ENCODE measurements at regions not wholly inside any gene's neighbourhood (a gene's known extent, or its start where the extent isn't known, plus 50 kb on each side); places are given as distances from the start of the nearest gene placed in this dataset.

DNA sequence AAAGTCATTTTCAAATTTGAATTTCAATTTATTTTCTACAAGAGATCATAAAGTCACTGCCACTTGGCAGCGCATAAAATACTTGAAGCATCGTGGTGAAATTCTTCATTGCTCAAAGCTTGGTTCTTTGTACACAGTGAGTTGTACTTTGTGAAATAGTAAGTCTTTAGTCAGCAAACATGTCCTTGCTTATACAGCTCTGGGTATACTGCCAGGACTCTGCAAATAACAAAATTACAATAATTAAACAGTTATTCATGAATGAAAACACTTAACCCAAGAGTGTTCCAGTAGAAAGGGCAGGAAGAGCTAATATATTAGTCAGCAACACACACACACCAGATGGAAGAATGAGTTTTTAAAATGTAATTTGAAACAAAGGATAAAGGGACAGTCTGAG lies 1300.9 kb upstream of the DIAPH2 start:
- no peaks in the 10 kb centered on the region for H3K9me3 ChIP-seq (ENCODE audit: control insufficient read depth, low read length)

DNA sequence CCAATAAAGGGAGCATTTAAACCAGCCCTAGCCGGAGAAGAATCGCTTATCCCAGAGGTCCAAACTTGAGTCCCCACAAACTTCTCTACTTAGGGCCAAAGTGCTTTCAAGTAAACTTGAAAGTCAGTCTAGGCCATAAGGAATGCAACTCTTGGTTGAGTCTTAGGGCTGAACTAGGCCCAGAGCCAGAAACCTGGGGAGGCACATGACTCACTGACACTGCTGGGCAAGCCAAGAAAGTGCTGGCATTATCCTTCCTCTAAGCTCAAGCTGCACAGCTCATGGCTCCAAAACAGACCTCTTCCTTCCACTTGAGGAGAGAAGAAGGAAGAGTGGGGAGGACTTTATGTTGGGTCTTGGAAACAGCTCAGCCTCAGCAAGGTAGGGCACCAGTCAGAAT lies 1257.3 kb upstream of the DIAPH2 start:
- H3K9me3 ChIP-seq (ENCODE audit: control insufficient read depth, low read length), result no peaks in the 10 kb centered on the region
- Mint-ChIP-seq H3K4me1 (no peaks in the 10 kb centered on the region), H3K4me3 (no peak overlapping the region), H3K36me3 (ENCODE audit: low read depth) (no peaks in the 10 kb centered on the region), H3K27me3 (ENCODE audit: insufficient read depth) (no peaks in the 10 kb centered on the region), H3K27ac (no peak overlapping the region), H3K9me3 (peaks cover 9% of the 10 kb centered on the region)
- H3K4me3 ChIP-seq (ENCODE audit: low read length), result no peak overlapping the region
- TF ChIP-seq CTCF (conservative IDR thresholded peaks at IDR 0.05), result no peak
- no peaks in the 10 kb centered on the region for H3K4me1 ChIP-seq (ENCODE audit: control insufficient read depth, insufficient read depth, low read length)
- 100% methylated on average over 2 of the region's 2 CpGs; no CpG with 5 or more reads in 1 of the 2 experiments for WGBS, 2 experiments (ENCODE audit: insufficient coverage in 1 of 2, insufficient read length in 1 of 2)
- H3K36me3 ChIP-seq (ENCODE audit: control insufficient read depth, insufficient read depth, low read length), result no peaks in the 10 kb centered on the region
- DNase-seq, result no peak
- H3K27ac ChIP-seq (ENCODE audit: low read depth, low read length), result no peak overlapping the region
- H3K27me3 ChIP-seq (ENCODE audit: control insufficient read depth, insufficient read depth, low read length, poor library complexity, severe bottlenecking), result no peaks in the 10 kb centered on the region
- H3K9ac ChIP-seq (ENCODE audit: extremely low read depth, low read length, poor library complexity, severe bottlenecking), result no peak overlapping the region

More for the DNA sequence above, 1300.9 kb upstream of the DIAPH2 start:
- Mint-ChIP-seq H3K36me3 (ENCODE audit: low read depth) (no peaks in the 10 kb centered on the region), H3K4me3 (no peak overlapping the region), H3K27me3 (ENCODE audit: insufficient read depth) (no peaks in the 10 kb centered on the region), H3K9me3 (no peaks in the 10 kb centered on the region), H3K27ac (no peak overlapping the region), H3K4me1 (no peaks in the 10 kb centered on the region)
- WGBS, 2 experiments (ENCODE audit: insufficient coverage in 1 of 2, insufficient read length in 1 of 2), result 96% methylated on average over 2 of the region's 2 CpGs; no CpG with 5 or more reads in 1 of the 2 experiments
- no peak for TF ChIP-seq CTCF (conservative IDR thresholded peaks at IDR 0.05)
- Histone ChIP-seq H3K27ac (ENCODE audit: low read depth, low read length) (no peak overlapping the region), H3K4me3 (ENCODE audit: low read length) (no peak overlapping the region), H3K36me3 (ENCODE audit: control insufficient read depth, insufficient read depth, low read length) (no peaks in the 10 kb centered on the region), H3K9ac (ENCODE audit: extremely low read depth, low read length, poor library complexity, severe bottlenecking) (no peak overlapping the region), H3K4me1 (ENCODE audit: control insufficient read depth, insufficient read depth, low read length) (no peaks in the 10 kb centered on the region), H3K27me3 (ENCODE audit: control insufficient read depth, insufficient read depth, low read length, poor library complexity, severe bottlenecking) (no peaks in the 10 kb centered on the region)
- no peak for DNase-seq

- TF ChIP-seq CTCF (conservative IDR thresholded peaks at IDR 0.05), result no peak
- no peaks in the 10 kb centered on the region for H3K27me3 Mint-ChIP-seq (ENCODE audit: insufficient read depth)
- H3K27me3 ChIP-seq (ENCODE audit: control insufficient read depth, insufficient read depth, low read length, poor library complexity, severe bottlenecking), result no peaks in the 10 kb centered on the region
These were observed 1249.4 kb upstream of the DIAPH2 start for GRCh38 chrX:95435198-95435597.

More at GRCh38 chrX:95435198-95435597, 1249.4 kb upstream of the DIAPH2 start:
- Mint-ChIP-seq H3K9me3 (peaks cover 9% of the 10 kb centered on the region), H3K36me3 (ENCODE audit: low read depth) (no peaks in the 10 kb centered on the region), H3K4me1 (no peaks in the 10 kb centered on the region), H3K27ac (no peak overlapping the region), H3K4me3 (no peak overlapping the region)
- Histone ChIP-seq H3K4me1 (ENCODE audit: control insufficient read depth, insufficient read depth, low read length) (no peaks in the 10 kb centered on the region), H3K9me3 (ENCODE audit: control insufficient read depth, low read length) (no peaks in the 10 kb centered on the region), H3K9ac (ENCODE audit: extremely low read depth, low read length, poor library complexity, severe bottlenecking) (no peak overlapping the region), H3K36me3 (ENCODE audit: control insufficient read depth, insufficient read depth, low read length) (no peaks in the 10 kb centered on the region), H3K27ac (ENCODE audit: low read depth, low read length) (no peak overlapping the region), H3K4me3 (ENCODE audit: low read length) (no peak overlapping the region)
- DNase-seq, result no peak
